C4-2B (cell line): ENCODE measurements at regions not wholly inside any gene's neighbourhood (a gene's known extent, or its start where the extent isn't known, plus 50 kb on each side); places are given as distances from the start of the nearest gene placed in this dataset.
A peak's percentile ranks its signal among the peaks of the same experiment; 100 is the strongest.

Source experiments
- H3K27ac ChIP-seq: fragments of 450-650 bp; 2 replicates; pipeline ENCODE4 v1.5.1; 2017
- CTCF ChIP-seq: fragments of 450-650 bp; conservative IDR thresholded peaks from 2 replicates; pipeline ENCODE4 v1.5.1; 2017; ENCODE audit warnings: mild to moderate bottlenecking
- ZFX ChIP-seq: fragments of 450-650 bp; IDR thresholded peaks from 2 replicates; pipeline ENCODE4 v1.6.1; 2017

GRCh38 chr4:77372375-77372774 lies 215.4 kb downstream of the CCNG2 start:
- TF ChIP-seq ZFX = no peak
- no peak for TF ChIP-seq CTCF
- H3K27ac ChIP-seq = no peak overlapping the region

GRCh38 chr4:77375866-77376607 lies 219.0 kb downstream of the CCNG2 start:
- H3K27ac ChIP-seq = no peak overlapping the region
- TF ChIP-seq ZFX (no peak), CTCF (no peak)

- TF ChIP-seq ZFX (no peak), CTCF (no peak)
- H3K27ac ChIP-seq = no peak overlapping the region
Measured at GRCh38 chr4:77376788-77377460, 219.9 kb downstream of the CCNG2 start.

GRCh38 chr4:77384094-77384493 lies 221.5 kb upstream of the CXCL13 start:
- TF ChIP-seq CTCF (no peak), ZFX (no peak)
- no peak overlapping the region for H3K27ac ChIP-seq

GRCh38 chr4:77385124-77385969 lies 220.3 kb upstream of the CXCL13 start:
- no peak overlapping the region for H3K27ac ChIP-seq
- TF ChIP-seq ZFX (no peak), CTCF (peak; percentile 85)

- no peak overlapping the region for H3K27ac ChIP-seq
- no peak for TF ChIP-seq CTCF
- no peak for TF ChIP-seq ZFX
Measured at GRCh38 chr4:77393996-77394395, 211.6 kb upstream of the CXCL13 start.

- TF ChIP-seq CTCF = no peak
- no peak for TF ChIP-seq ZFX
- H3K27ac ChIP-seq = no peak overlapping the region
Measured at GRCh38 chr4:77395481-77395880, 210.1 kb upstream of the CXCL13 start.
